ENCODE measurements at regions not wholly inside any gene's neighbourhood (a gene's known extent, or its start where the extent isn't known, plus 50 kb on each side); places are given as distances from the start of the nearest gene placed in this dataset.

GRCh38 chr13:48761256-48761655 is 107.5 kb downstream of the CYSLTR2 start:
- no peak for TF ChIP-seq GATA2 (IDR thresholded peaks at IDR 0.05; ENCODE audit: low read depth, low read length)
- no peak for TF ChIP-seq GATA3 (IDR thresholded peaks at IDR 0.05; ENCODE audit: low read depth, low read length)

GRCh38 chr13:48769107-48769704 is 115.5 kb downstream of the CYSLTR2 start:
- TF ChIP-seq GATA2 (IDR thresholded peaks at IDR 0.05; ENCODE audit: low read depth, low read length), result no peak
- no peak for TF ChIP-seq GATA3 (IDR thresholded peaks at IDR 0.05; ENCODE audit: low read depth, low read length)

- TF ChIP-seq GATA2 (IDR thresholded peaks at IDR 0.05; ENCODE audit: low read depth, low read length) (no peak), GATA3 (IDR thresholded peaks at IDR 0.05; ENCODE audit: low read depth, low read length) (no peak)
Measured at GRCh38 chr13:48770372-48770771, 116.6 kb downstream of the CYSLTR2 start.

- TF ChIP-seq GATA3 (IDR thresholded peaks at IDR 0.05; ENCODE audit: low read depth, low read length), result no peak
- TF ChIP-seq GATA2 (IDR thresholded peaks at IDR 0.05; ENCODE audit: low read depth, low read length), result no peak
Measured at GRCh38 chr13:48772908-48773307, 119.2 kb downstream of the CYSLTR2 start.

- no peak for TF ChIP-seq GATA2 (IDR thresholded peaks at IDR 0.05; ENCODE audit: low read depth, low read length)
Measured at GRCh38 chr13:48773531-48774275, 120.0 kb downstream of the CYSLTR2 start.

- no peak for TF ChIP-seq GATA2 (IDR thresholded peaks at IDR 0.05; ENCODE audit: low read depth, low read length)
- TF ChIP-seq GATA3 (IDR thresholded peaks at IDR 0.05; ENCODE audit: low read depth, low read length), result no peak
Measured at GRCh38 chr13:48775285-48775684, 121.6 kb downstream of the CYSLTR2 start.

GRCh38 chr13:48775804-48776203 is 122.1 kb downstream of the CYSLTR2 start:
- no peak for TF ChIP-seq GATA3 (IDR thresholded peaks at IDR 0.05; ENCODE audit: low read depth, low read length)
- no peak for TF ChIP-seq GATA2 (IDR thresholded peaks at IDR 0.05; ENCODE audit: low read depth, low read length)

- TF ChIP-seq GATA2 (IDR thresholded peaks at IDR 0.05; ENCODE audit: low read depth, low read length) (no peak), GATA3 (IDR thresholded peaks at IDR 0.05; ENCODE audit: low read depth, low read length) (no peak)
Measured at GRCh38 chr13:48776401-48776800, 122.7 kb downstream of the CYSLTR2 start.

- TF ChIP-seq GATA3 (IDR thresholded peaks at IDR 0.05; ENCODE audit: low read depth, low read length) (no peak), GATA2 (IDR thresholded peaks at IDR 0.05; ENCODE audit: low read depth, low read length) (no peak)
Measured at GRCh38 chr13:48778610-48779009, 124.9 kb downstream of the CYSLTR2 start.

GRCh38 chr13:48780713-48781341 is 127.1 kb downstream of the CYSLTR2 start:
- TF ChIP-seq GATA3 (IDR thresholded peaks at IDR 0.05; ENCODE audit: low read depth, low read length) (no peak), GATA2 (IDR thresholded peaks at IDR 0.05; ENCODE audit: low read depth, low read length) (no peak)

GRCh38 chr13:48782429-48782840 is 128.7 kb downstream of the CYSLTR2 start:
- TF ChIP-seq GATA3 (IDR thresholded peaks at IDR 0.05; ENCODE audit: low read depth, low read length), result no peak
- no peak for TF ChIP-seq GATA2 (IDR thresholded peaks at IDR 0.05; ENCODE audit: low read depth, low read length)

GRCh38 chr13:48783181-48783630 is 129.5 kb downstream of the CYSLTR2 start:
- no peak for TF ChIP-seq GATA2 (IDR thresholded peaks at IDR 0.05; ENCODE audit: low read depth, low read length)
- TF ChIP-seq GATA3 (IDR thresholded peaks at IDR 0.05; ENCODE audit: low read depth, low read length), result no peak

GRCh38 chr13:48783695-48784230 is 130.0 kb downstream of the CYSLTR2 start:
- TF ChIP-seq GATA3 (IDR thresholded peaks at IDR 0.05; ENCODE audit: low read depth, low read length) (no peak), GATA2 (IDR thresholded peaks at IDR 0.05; ENCODE audit: low read depth, low read length) (no peak)

- no peak for TF ChIP-seq GATA3 (IDR thresholded peaks at IDR 0.05; ENCODE audit: low read depth, low read length)
- TF ChIP-seq GATA2 (IDR thresholded peaks at IDR 0.05; ENCODE audit: low read depth, low read length), result no peak
Measured at GRCh38 chr13:48784916-48785548, 131.3 kb downstream of the CYSLTR2 start.
